C4-2B (cell line): ENCODE measurements at regions not wholly inside any gene's neighbourhood (a gene's known extent, or its start where the extent isn't known, plus 50 kb on each side); places are given as distances from the start of the nearest gene placed in this dataset.

Experiments
- H3K27ac ChIP-seq: fragments of 450-650 bp; 2 replicates; pipeline ENCODE4 v1.5.1; 2017
- ZFX ChIP-seq: fragments of 450-650 bp; IDR thresholded peaks from 2 replicates; pipeline ENCODE4 v1.6.1; 2017
- TF ChIP-seq, protein P1 (sequence below): fragments of 450-650 bp; conservative IDR thresholded peaks from 2 replicates; pipeline ENCODE4 v1.5.1; 2017; ENCODE audit warnings: mild to moderate bottlenecking

DNA sequence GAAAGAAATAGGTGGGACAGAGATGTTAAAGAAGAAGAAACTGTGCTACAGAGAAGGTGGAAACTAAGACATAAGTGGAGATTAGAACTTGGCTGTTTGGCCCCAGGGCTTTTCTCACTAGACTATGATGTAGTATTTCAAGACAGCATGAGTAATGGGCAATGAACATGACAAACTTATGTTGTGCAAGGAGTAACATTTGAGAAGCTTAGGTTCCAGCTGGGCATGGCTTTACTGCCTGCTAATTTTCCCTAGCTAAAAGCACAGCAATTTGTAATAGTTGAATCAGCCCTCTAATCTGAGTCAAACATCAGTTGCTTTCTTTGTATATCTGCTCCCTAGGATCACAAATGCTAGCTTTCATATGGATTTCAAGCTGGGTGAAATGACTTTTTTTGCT is 294.3 kb upstream of the BMP2 start:
- TF ChIP-seq, protein P1, sequence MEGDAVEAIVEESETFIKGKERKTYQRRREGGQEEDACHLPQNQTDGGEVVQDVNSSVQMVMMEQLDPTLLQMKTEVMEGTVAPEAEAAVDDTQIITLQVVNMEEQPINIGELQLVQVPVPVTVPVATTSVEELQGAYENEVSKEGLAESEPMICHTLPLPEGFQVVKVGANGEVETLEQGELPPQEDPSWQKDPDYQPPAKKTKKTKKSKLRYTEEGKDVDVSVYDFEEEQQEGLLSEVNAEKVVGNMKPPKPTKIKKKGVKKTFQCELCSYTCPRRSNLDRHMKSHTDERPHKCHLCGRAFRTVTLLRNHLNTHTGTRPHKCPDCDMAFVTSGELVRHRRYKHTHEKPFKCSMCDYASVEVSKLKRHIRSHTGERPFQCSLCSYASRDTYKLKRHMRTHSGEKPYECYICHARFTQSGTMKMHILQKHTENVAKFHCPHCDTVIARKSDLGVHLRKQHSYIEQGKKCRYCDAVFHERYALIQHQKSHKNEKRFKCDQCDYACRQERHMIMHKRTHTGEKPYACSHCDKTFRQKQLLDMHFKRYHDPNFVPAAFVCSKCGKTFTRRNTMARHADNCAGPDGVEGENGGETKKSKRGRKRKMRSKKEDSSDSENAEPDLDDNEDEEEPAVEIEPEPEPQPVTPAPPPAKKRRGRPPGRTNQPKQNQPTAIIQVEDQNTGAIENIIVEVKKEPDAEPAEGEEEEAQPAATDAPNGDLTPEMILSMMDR, result no peak
- H3K27ac ChIP-seq, result no peak overlapping the region

DNA sequence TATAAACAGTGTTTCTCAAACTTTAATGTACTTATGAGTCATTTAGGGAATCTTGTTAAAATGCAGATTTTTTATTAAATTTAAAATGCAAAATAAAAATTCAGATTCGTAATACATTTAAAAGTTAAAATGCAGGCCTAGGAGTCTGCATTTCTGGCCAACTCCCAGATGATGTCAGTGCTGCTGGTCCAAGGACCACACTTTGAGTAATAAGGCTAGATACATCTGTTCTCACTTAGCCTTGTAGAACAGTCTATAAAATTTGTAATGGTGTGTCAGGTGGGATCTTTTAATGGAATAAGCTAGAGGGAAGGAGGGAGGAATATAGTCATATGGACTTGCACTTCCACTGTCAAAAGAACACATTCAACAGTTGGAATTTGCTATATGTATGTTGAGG is 295.6 kb upstream of the BMP2 start:
- no peak overlapping the region for H3K27ac ChIP-seq
- TF ChIP-seq, protein P1, result no peak
- TF ChIP-seq ZFX, result no peak

DNA sequence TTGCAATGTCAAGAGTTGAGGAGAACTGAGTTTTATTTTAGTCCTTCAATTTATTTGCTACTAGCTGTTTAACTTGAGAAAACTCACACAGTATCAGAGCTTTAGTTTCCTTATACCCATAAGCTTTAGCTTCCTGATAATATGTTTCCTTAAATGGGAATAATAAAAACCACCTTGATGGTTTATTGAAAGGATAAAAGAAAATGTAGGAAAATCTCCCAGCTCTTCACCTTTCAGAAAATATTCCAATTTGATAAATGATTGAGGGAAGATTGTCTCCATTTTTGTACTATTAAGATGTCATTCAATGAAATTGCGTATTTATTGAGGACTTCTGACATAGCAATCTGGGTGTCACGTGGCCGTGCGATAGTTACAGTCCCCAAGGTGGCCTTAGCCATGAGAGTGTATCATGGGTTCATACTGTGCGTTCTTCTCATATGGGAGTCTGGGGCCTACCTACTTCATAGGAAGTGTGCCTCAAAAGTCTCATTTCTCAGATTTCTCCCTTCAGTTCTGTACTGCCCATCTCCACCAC is 296.3 kb upstream of the BMP2 start:
- H3K27ac ChIP-seq, result no peak overlapping the region
- TF ChIP-seq, protein P1, result no peak
- TF ChIP-seq ZFX, result no peak

DNA sequence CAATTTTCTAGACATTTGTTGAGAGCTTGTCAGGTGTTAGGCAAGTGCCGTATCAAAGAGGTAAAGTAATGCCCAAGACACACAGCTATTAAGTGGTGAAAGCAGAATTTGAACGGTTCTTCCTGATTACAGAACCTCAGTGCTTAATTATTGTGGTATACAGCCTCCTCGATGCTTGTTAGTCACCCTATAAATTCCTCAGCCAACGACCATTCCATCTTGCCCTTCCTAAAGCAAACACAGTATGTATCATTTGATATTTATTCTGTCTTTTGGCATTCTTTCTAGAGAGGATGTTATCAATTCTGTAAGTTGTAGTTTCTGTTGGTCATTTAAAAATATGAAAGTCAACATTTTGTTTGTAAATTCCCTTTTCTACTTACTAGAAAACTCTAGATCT is 297.8 kb upstream of the BMP2 start:
- no peak for TF ChIP-seq ZFX
- TF ChIP-seq, protein P1, result no peak
- no peak overlapping the region for H3K27ac ChIP-seq

DNA sequence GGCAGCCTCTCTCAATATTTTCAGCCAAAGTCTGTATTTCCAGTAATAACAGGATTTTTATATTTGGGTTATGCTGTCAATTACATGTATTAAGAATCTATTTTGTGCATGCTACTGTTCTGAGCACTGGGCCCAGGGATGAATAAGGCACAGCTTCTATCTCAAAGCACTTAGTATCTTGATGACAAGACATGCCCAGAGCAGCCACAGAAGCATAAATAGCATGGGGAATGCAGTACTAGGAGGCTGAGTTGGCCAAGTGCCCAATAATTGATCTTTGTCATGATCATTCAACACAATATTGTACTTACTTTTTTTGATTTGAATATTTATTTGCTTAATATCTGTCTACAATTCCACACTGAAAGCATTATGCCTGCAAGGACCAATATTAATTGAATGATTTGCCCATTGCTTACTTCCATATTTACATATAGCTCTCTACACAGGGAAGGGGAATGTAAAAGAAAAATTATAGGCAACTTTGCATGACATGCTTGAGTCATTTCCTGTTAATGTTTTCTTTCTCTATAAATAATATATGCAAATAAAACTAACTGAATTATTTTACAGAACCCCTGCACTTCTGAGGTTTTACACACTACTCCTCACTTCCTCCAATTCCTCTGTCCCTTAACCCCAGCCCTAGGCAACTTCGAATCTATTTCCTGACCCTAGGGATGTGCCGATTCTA is 298.9 kb upstream of the BMP2 start:
- TF ChIP-seq, protein P1, result no peak
- no peak for TF ChIP-seq ZFX
- no peak overlapping the region for H3K27ac ChIP-seq

DNA sequence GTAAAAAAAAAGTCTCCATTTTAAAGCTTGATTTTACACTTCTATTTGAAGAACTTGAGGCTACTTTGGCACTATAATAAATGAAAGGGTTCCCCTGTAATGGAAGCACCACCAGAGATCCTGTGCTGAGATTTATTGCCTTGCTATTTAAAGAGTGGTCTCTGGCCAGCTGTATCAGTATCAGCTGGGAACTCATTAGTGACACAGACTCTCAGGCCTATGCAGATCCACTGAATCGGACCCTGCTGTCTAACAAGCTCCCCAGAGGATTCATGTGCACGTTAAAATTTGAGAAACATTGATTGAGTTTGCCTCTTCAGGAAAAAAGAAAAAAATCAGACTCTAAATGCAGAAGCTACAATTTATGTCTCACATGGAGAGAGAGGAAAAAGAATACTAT is 299.9 kb upstream of the BMP2 start:
- TF ChIP-seq, protein P1, result no peak
- no peak for TF ChIP-seq ZFX
- no peak overlapping the region for H3K27ac ChIP-seq

DNA sequence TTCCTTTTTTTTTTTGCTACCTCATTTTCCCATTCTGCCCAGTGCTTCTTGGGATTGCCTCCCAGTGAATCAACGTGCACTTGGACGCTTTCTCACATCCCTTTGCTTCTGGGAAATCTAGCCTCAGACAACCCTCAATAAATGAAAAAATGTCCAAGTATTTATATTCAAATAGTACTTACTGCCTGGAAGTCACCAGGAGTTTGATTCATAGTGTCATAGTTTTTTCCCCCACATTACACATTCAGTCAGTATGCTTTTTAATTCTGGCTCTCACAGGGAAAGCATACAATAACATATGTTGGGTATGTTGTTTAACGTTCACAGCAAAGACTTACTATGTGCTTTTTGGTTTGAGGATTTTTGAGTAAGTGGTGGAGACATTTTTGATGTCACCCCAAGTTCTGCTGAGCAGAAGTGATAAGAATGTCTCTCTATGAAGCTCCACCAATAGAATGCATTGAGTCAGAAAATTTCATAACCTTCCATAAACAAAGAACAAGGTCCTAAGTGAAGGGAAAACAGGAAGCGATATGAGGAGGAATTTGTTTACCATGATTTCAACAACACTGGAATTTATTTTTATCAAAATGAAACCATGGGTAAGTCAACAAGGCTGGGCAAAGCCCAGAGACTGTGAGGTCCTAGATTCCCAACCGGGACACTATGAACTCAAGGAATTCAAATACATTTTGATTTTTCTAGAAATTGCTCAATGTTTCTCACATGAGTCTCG is 301.2 kb upstream of the BMP2 start:
- TF ChIP-seq ZFX, result no peak
- TF ChIP-seq, protein P1, result no peak
- no peak overlapping the region for H3K27ac ChIP-seq
